NB4 (cell line): ENCODE measurements at regions not wholly inside any gene's neighbourhood (a gene's known extent, or its start where the extent isn't known, plus 50 kb on each side); places are given as distances from the start of the nearest gene placed in this dataset.

ENCODE experiments used
- CTCF ChIP-seq: IDR thresholded peaks from one replicate; pipeline ENCODE4 v1.5.1; 2012; ENCODE audit warnings: low read depth, low read length
- MYC ChIP-seq: IDR thresholded peaks from 2 replicates; pipeline ENCODE4 v1.6.1; 2011; ENCODE audit warnings: low read depth, low read length

- TF ChIP-seq CTCF (no peak), MYC (no peak)
Observed at GRCh38 chr13:85286081-85286480, 513.1 kb downstream of the SLITRK6 start.
